ENCODE measurements at regions not wholly inside any gene's neighbourhood (a gene's known extent, or its start where the extent isn't known, plus 50 kb on each side); places are given as distances from the start of the nearest gene placed in this dataset.

- no peak for DNase-seq
Observed at GRCh38 chr18:22871809-22872525, 61.2 kb upstream of the RBBP8 start.

GRCh38 chr18:22872900-22873537 lies 60.1 kb upstream of the RBBP8 start:
- DNase-seq: no peak

DNA sequence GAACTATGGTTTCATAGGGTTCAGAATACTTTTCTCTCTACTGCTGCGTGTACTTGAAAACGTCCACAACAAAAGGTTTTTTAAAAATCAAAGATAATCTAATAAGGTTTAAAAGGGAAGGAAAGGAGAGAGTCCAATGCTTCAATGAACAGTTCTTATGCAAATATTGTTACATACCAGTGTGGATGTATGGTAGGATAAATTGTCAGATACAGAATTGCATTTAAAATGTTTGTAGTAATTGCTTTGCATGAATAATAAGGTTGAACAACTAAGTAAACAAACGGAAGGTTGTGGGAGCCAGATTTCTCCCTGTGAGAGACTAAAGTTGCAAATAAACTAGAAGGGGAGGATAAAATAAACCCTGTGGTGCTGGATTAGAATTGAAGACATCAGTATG lies 53.8 kb upstream of the RBBP8 start:
- no peak for DNase-seq

DNA sequence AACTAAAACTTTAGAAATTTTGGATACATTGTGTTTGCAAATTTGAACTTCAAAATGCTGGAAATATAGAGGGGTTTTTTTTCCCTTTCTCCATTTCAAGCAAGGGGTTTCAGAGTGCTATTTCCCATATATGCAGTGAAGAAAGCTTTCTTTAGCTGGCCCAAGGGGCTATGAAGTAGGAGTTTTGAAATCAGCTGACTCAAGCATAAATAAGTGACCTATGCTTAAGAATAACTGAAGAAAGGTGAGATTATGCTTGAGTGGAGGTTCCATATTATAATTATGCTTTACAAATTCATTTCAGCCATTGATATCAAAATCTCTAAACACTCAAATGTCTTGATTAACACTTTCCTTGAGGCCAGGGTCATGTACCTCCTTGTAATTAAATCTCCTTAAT lies 51.0 kb upstream of the RBBP8 start:
- DNase-seq: no peak

GRCh38 chr18:22883179-22883578 lies 49.9 kb upstream of the RBBP8 start:
- DNase-seq: no peak

All from HCEC 1CT (cell line).